Liver (tissue), 8 donors: ENCODE measurements at regions not wholly inside any gene's neighbourhood (a gene's known extent, or its start where the extent isn't known, plus 50 kb on each side); places are given as distances from the start of the nearest gene placed in this dataset.

Experiments
- DNase-seq: peaks from one replicate; pipeline ENCODE4 v3.0.0-alpha.2; 2017; ENCODE audit warnings: low spot score
- H3K27ac ChIP-seq, 2 donors: one replicate each; pipeline ENCODE4 v1.7.0; 2013; ENCODE audit warnings: inconsistent platforms in 2 of 2, low read length in 2 of 2, control low read depth in 1 of 2, low read depth in 1 of 2, mild to moderate bottlenecking in 1 of 2
- H3K27me3 ChIP-seq, 4 donors: one replicate each; pipeline versions ENCODE4 v1.6.1 to v1.7.0; 2013; ENCODE audit warnings: low read length in 3 of 4, inconsistent platforms in 1 of 4, mild to moderate bottlenecking in 1 of 4, moderate library complexity in 1 of 4; ENCODE audit not compliant: control insufficient read depth in 4 of 4, insufficient read depth in 4 of 4
- H3K36me3 ChIP-seq, 4 donors: one replicate each; pipeline versions ENCODE4 v1.6.1 to v1.7.0; 2013; ENCODE audit warnings: low read length in 3 of 4, mild to moderate bottlenecking in 3 of 4, low read depth in 1 of 4, moderate library complexity in 1 of 4; ENCODE audit not compliant: control insufficient read depth in 4 of 4, insufficient read depth in 3 of 4
- H3K4me1 ChIP-seq, 4 donors: one replicate each; pipeline versions ENCODE4 v1.6.1 to v1.7.0; 2013; ENCODE audit warnings: low read length in 3 of 4, mild to moderate bottlenecking in 3 of 4, moderate library complexity in 1 of 4; ENCODE audit not compliant: control insufficient read depth in 4 of 4, insufficient read depth in 4 of 4
- H3K4me3 ChIP-seq, 3 donors: one replicate each; pipeline versions ENCODE4 v1.6.1 to v1.7.0; 2013; ENCODE audit warnings: low read length in 3 of 3, control low read depth in 1 of 3, low read depth in 1 of 3, mild to moderate bottlenecking in 1 of 3
- H3K9ac ChIP-seq, 2 donors: one replicate each; pipeline ENCODE4 v1.7.0; 2013; ENCODE audit warnings: low read length in 2 of 2, mild to moderate bottlenecking in 2 of 2, moderate library complexity in 2 of 2, control low read depth in 1 of 2, low read depth in 1 of 2
- H3K9me3 ChIP-seq, 4 donors: one replicate each; pipeline versions ENCODE4 v1.6.1 to v1.7.0; 2013; ENCODE audit warnings: low read length in 3 of 4; ENCODE audit not compliant: control insufficient read depth in 4 of 4
- EGR1 ChIP-seq, 2 donors: IDR thresholded peaks; 2 replicates each; pipeline ENCODE4 v1.6.1; 2016 to 2018; ENCODE audit warnings: antibody characterized with exemption in 2 of 2, low read depth in 2 of 2
- FOXA1 ChIP-seq: IDR thresholded peaks from 2 replicates; pipeline ENCODE4 v1.6.1; 2016; ENCODE audit warnings: antibody characterized with exemption
- FOXA2 ChIP-seq: IDR thresholded peaks from 2 replicates; pipeline ENCODE4 v1.6.1; 2016; ENCODE audit warnings: antibody characterized with exemption
- GABPA ChIP-seq, 2 donors: IDR thresholded peaks in 1 of 2; conservative IDR thresholded peaks in 1 of 2; 2 replicates each; pipeline ENCODE4 v1.6.1; 2016; ENCODE audit warnings: antibody characterized with exemption in 2 of 2, mild to moderate bottlenecking in 1 of 2, moderate library complexity in 1 of 2
- HNF4A ChIP-seq, 2 donors: conservative IDR thresholded peaks; 2 replicates each; pipeline ENCODE4 v1.6.1; 2016; ENCODE audit warnings: antibody characterized with exemption in 2 of 2, mild to moderate bottlenecking in 2 of 2
- HNF4G ChIP-seq: IDR thresholded peaks from 2 replicates; pipeline ENCODE4 v1.6.1; 2016; ENCODE audit warnings: antibody characterized with exemption
- JUND ChIP-seq, 2 donors: IDR thresholded peaks; 2 replicates each; pipeline ENCODE4 v1.6.1; 2016; ENCODE audit warnings: antibody characterized with exemption in 2 of 2
- NR2F2 ChIP-seq: IDR thresholded peaks from 2 replicates; pipeline ENCODE4 v1.6.1; 2016; ENCODE audit warnings: antibody characterized with exemption
- RAD21 ChIP-seq, 2 donors: IDR thresholded peaks; 2 replicates each; pipeline ENCODE4 v1.6.1; 2016; ENCODE audit warnings: antibody characterized with exemption in 2 of 2, mild to moderate bottlenecking in 2 of 2
- RXRA ChIP-seq, 2 donors: IDR thresholded peaks; 2 replicates each; pipeline ENCODE4 v1.6.1; 2017 to 2018; ENCODE audit warnings: antibody characterized with exemption in 2 of 2, mild to moderate bottlenecking in 1 of 2
- SP1 ChIP-seq: IDR thresholded peaks from 2 replicates; pipeline ENCODE4 v1.6.1; 2018; ENCODE audit warnings: antibody characterized with exemption, mild to moderate bottlenecking
- TAF1 ChIP-seq: conservative IDR thresholded peaks from 2 replicates; pipeline ENCODE4 v1.6.1; 2016; ENCODE audit warnings: antibody characterized with exemption, mild to moderate bottlenecking
- YY1 ChIP-seq: IDR thresholded peaks from 2 replicates; pipeline ENCODE4 v1.6.1; 2016; ENCODE audit warnings: antibody characterized with exemption, mild to moderate bottlenecking
- WGBS: extraction: QIAGEN DNeasy Blood & Tissue Kit; methylation state at CpG from one replicate; pipeline ENCODE4 v1.1.7; 2013; 5-methylcytosine and 5-hydroxymethylcytosine counted together
- TF ChIP-seq, protein P1 (sequence below): IDR thresholded peaks from 2 replicates; pipeline ENCODE4 v1.6.1; 2016; ENCODE audit warnings: antibody characterized with exemption, mild to moderate bottlenecking
- TF ChIP-seq, protein P2 (sequence below): fragments of 150-350 bp; IDR thresholded peaks from 2 replicates; pipeline ENCODE4 v1.5.1; 2017; ENCODE audit warnings: improper control_type of control experiment, low read depth, low read length; ENCODE audit not compliant: missing input control
- TF ChIP-seq, protein P3 (sequence below): IDR thresholded peaks from 2 replicates; pipeline ENCODE4 v1.6.1; 2016; ENCODE audit warnings: antibody characterized with exemption
- TF ChIP-seq, protein P4 (sequence below): IDR thresholded peaks from 2 replicates; pipeline ENCODE4 v1.6.1; 2016; ENCODE audit warnings: antibody characterized with exemption
- TF ChIP-seq, protein P5 (sequence below): IDR thresholded peaks from 2 replicates; pipeline ENCODE4 v1.6.1; 2016; ENCODE audit warnings: antibody characterized with exemption
- donor health status: healthy.
- donor health status: healthy.
- donor health status: healthy.
- donor health status: healthy.
- donor health status: healthy.

DNA sequence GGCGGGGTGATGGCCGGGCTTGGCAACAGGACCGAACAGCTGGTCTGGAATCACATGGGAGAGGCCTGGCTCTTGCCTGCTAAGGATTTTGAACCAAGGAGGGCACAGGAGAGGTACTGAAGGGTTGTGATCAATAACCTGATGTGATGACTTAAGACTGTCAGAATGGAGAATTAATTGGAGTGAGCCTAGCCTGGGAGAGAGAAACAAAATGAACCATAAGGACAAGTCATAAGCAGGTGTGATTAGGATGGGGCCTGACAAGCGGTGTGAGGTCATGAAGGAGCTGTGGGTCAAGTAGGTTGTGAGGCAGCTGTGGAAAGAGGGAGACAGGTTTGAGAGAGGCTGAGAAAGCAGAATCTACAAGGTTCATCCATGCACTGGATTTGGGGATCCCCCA lies 104.6 kb downstream of the MED10 start (continued):
- TF ChIP-seq, protein P1, sequence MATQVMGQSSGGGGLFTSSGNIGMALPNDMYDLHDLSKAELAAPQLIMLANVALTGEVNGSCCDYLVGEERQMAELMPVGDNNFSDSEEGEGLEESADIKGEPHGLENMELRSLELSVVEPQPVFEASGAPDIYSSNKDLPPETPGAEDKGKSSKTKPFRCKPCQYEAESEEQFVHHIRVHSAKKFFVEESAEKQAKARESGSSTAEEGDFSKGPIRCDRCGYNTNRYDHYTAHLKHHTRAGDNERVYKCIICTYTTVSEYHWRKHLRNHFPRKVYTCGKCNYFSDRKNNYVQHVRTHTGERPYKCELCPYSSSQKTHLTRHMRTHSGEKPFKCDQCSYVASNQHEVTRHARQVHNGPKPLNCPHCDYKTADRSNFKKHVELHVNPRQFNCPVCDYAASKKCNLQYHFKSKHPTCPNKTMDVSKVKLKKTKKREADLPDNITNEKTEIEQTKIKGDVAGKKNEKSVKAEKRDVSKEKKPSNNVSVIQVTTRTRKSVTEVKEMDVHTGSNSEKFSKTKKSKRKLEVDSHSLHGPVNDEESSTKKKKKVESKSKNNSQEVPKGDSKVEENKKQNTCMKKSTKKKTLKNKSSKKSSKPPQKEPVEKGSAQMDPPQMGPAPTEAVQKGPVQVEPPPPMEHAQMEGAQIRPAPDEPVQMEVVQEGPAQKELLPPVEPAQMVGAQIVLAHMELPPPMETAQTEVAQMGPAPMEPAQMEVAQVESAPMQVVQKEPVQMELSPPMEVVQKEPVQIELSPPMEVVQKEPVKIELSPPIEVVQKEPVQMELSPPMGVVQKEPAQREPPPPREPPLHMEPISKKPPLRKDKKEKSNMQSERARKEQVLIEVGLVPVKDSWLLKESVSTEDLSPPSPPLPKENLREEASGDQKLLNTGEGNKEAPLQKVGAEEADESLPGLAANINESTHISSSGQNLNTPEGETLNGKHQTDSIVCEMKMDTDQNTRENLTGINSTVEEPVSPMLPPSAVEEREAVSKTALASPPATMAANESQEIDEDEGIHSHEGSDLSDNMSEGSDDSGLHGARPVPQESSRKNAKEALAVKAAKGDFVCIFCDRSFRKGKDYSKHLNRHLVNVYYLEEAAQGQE: no peak
- TF ChIP-seq RAD21 (IDR thresholded peaks at IDR 0.05): no peak
- TF ChIP-seq, protein P2, sequence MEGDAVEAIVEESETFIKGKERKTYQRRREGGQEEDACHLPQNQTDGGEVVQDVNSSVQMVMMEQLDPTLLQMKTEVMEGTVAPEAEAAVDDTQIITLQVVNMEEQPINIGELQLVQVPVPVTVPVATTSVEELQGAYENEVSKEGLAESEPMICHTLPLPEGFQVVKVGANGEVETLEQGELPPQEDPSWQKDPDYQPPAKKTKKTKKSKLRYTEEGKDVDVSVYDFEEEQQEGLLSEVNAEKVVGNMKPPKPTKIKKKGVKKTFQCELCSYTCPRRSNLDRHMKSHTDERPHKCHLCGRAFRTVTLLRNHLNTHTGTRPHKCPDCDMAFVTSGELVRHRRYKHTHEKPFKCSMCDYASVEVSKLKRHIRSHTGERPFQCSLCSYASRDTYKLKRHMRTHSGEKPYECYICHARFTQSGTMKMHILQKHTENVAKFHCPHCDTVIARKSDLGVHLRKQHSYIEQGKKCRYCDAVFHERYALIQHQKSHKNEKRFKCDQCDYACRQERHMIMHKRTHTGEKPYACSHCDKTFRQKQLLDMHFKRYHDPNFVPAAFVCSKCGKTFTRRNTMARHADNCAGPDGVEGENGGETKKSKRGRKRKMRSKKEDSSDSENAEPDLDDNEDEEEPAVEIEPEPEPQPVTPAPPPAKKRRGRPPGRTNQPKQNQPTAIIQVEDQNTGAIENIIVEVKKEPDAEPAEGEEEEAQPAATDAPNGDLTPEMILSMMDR: no peak

DNA sequence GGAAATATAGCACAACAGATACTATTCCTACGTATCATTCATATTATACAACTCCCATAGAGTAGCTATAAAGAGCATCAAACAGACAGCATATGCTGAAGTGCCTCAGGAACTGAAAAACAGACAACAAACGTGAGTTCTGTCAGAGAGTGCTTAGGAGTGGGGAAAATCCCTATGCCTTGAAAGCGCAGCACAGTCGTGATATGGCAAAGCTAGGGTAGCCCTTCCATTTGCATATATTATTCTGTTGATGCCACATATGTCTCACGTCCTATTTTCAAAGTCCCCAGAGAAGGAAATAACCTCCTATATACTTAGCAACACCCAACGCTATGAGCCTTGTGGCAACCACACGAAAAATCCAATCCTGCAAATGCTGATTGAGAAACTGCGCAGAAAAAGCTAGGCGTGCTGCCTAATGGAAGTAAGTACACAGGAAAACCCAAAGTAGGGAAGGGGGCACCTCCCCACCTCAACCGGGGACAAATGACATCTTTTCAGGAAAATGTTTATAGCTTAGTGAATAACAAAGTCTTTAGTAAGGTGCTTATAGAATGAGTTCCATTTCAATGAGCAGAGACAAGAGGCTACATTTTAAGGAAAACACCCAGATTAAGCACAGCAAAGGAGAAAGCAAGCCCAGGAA lies 105.1 kb downstream of the MED10 start:
- 91% methylated on average over 10 of the region's 10 CpGs for WGBS
- Histone ChIP-seq H3K27ac (no peak overlapping the region), H3K36me3 (no peaks in the 10 kb centered on the region), H3K9me3 (no peaks in the 10 kb centered on the region), H3K9ac (no peak overlapping the region), H3K4me3 (no peak overlapping the region), H3K4me1 (peaks cover 0 to 3% (median 0%) of the 10 kb centered on the region in 4 donors), H3K27me3 (no peaks in the 10 kb centered on the region)
- TF ChIP-seq JUND (IDR thresholded peaks at IDR 0.05) (no peak), FOXA2 (no peak), RXRA (IDR thresholded peaks at IDR 0.05) (no peak), TAF1 (no peak), NR2F2 (no peak), HNF4G (no peak), YY1 (no peak), GABPA (IDR thresholded peaks at IDR 0.05 in 1 of 2, conservative IDR thresholded peaks at IDR 0.05 in 1 of 2) (no peak), EGR1 (IDR thresholded peaks at IDR 0.05; ENCODE audit: low read depth in 2 of 2) (no peak), FOXA1 (no peak), HNF4A (conservative IDR thresholded peaks at IDR 0.05) (no peak), RAD21 (IDR thresholded peaks at IDR 0.05) (no peak), SP1 (no peak)
- TF ChIP-seq, protein P3, sequence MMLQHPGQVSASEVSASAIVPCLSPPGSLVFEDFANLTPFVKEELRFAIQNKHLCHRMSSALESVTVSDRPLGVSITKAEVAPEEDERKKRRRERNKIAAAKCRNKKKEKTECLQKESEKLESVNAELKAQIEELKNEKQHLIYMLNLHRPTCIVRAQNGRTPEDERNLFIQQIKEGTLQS: no peak
- TF ChIP-seq, protein P2: no peak
- TF ChIP-seq, protein P4, sequence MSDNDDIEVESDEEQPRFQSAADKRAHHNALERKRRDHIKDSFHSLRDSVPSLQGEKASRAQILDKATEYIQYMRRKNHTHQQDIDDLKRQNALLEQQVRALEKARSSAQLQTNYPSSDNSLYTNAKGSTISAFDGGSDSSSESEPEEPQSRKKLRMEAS: no peak
- TF ChIP-seq, protein P5, sequence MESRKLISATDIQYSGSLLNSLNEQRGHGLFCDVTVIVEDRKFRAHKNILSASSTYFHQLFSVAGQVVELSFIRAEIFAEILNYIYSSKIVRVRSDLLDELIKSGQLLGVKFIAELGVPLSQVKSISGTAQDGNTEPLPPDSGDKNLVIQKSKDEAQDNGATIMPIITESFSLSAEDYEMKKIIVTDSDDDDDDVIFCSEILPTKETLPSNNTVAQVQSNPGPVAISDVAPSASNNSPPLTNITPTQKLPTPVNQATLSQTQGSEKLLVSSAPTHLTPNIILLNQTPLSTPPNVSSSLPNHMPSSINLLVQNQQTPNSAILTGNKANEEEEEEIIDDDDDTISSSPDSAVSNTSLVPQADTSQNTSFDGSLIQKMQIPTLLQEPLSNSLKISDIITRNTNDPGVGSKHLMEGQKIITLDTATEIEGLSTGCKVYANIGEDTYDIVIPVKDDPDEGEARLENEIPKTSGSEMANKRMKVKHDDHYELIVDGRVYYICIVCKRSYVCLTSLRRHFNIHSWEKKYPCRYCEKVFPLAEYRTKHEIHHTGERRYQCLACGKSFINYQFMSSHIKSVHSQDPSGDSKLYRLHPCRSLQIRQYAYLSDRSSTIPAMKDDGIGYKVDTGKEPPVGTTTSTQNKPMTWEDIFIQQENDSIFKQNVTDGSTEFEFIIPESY: no peak
- TF ChIP-seq, protein P1: no peak
- no peak for DNase-seq
